Common myeloid progenitor, CD34-positive (primary cell): ENCODE measurements at regions not wholly inside any gene's neighbourhood (a gene's known extent, or its start where the extent isn't known, plus 50 kb on each side); places are given as distances from the start of the nearest gene placed in this dataset.
"Not testable (repeated sequence)": the region's sequence is repeated elsewhere in the genome, so short reads cannot be mapped to it uniquely, and the experiment has no call there.

Experiments used
- CTCF ChIA-PET: fragments of 350-600 bp; sonication (Branson Sonifier 250); formaldehyde crosslinking; loops from one replicate; lab custom pipeline; 2021; ENCODE audit warnings: antibody characterized with exemption; lab: Charles Lee
- POLR2A ChIA-PET: fragments of 350-600 bp; sonication (Branson Sonifier 250); formaldehyde crosslinking; loops from one replicate; lab custom pipeline; 2021; ENCODE audit warnings: antibody characterized with exemption; lab: Charles Lee
- DNase-seq, 3 donors: peaks; one replicate each; pipeline versions ENCODE4 v3.0.0 to v3.0.0-alpha.2; 2013
- H3K27ac ChIP-seq, 2 experiments: 1 replicate in 1 of 2; 2 replicates in 1 of 2; pipeline ENCODE4 v1.7.0; 2013; ENCODE audit warnings: inconsistent platforms in 2 of 2, low read length in 2 of 2, mild to moderate bottlenecking in 2 of 2, low read depth in 1 of 2, moderate library complexity in 1 of 2; ENCODE audit not compliant: severe bottlenecking in 2 of 2, insufficient read depth in 1 of 2, poor library complexity in 1 of 2
- H3K27me3 ChIP-seq, 5 experiments: replicated peaks in 2 of 5; 1 replicate in 3 of 5; 2 replicates in 2 of 5; pipeline versions ENCODE4 v1.6.1 to v1.7.0; 2013; ENCODE audit warnings: low read length in 4 of 5, mild to moderate bottlenecking in 2 of 5, moderate library complexity in 2 of 5, inconsistent platforms in 1 of 5; ENCODE audit not compliant: insufficient read depth in 5 of 5, control insufficient read depth in 4 of 5
- H3K36me3 ChIP-seq, 4 experiments: 1 replicate in 2 of 4; 2 replicates in 2 of 4; pipeline versions ENCODE4 v1.6.1 to v1.7.0; 2013; ENCODE audit warnings: low read length in 3 of 4, control low read depth in 1 of 4, mild to moderate bottlenecking in 1 of 4; ENCODE audit not compliant: control insufficient read depth in 4 of 4, insufficient read depth in 4 of 4
- H3K4me1 ChIP-seq, 4 experiments: 1 replicate in 3 of 4; 2 replicates in 1 of 4; pipeline versions ENCODE4 v1.6.1 to v1.7.1; 2013; ENCODE audit warnings: low read length in 3 of 4, mild to moderate bottlenecking in 3 of 4, control low read depth in 1 of 4, inconsistent platforms in 1 of 4, moderate library complexity in 1 of 4; ENCODE audit not compliant: control insufficient read depth in 4 of 4, insufficient read depth in 4 of 4; ENCODE audit errors: control extremely low read depth in 1 of 4
- H3K4me3 ChIP-seq, 7 experiments: 1 replicate in 4 of 7; 2 replicates in 3 of 7; pipeline versions ENCODE4 v1.5.1 to v1.7.0; 2013; ENCODE audit warnings: mild to moderate bottlenecking in 7 of 7, low read length in 6 of 7, moderate library complexity in 6 of 7, inconsistent platforms in 2 of 7, low read depth in 2 of 7, control low read depth in 1 of 7; ENCODE audit not compliant: insufficient read depth in 4 of 7, control insufficient read depth in 1 of 7; ENCODE audit errors: extremely low read depth in 1 of 7
- H3K9me3 ChIP-seq, 5 experiments: 1 replicate in 4 of 5; 2 replicates in 1 of 5; pipeline versions ENCODE4 v1.6.1 to v1.7.1; 2013; ENCODE audit warnings: low read length in 4 of 5, mild to moderate bottlenecking in 2 of 5, inconsistent platforms in 1 of 5, low read depth in 1 of 5, moderate library complexity in 1 of 5; ENCODE audit not compliant: control insufficient read depth in 4 of 5, insufficient read depth in 2 of 5; ENCODE audit errors: control extremely low read depth in 1 of 5
- WGBS: methylation state at CpG from one replicate; pipeline ENCODE4 v1.1.5; 2013; ENCODE audit not compliant: insufficient coverage; 5-methylcytosine and 5-hydroxymethylcytosine counted together

- H3K4me1 ChIP-seq, DNase-seq, H3K27ac ChIP-seq, H3K27me3 ChIP-seq, H3K4me3 ChIP-seq, H3K36me3 ChIP-seq, CTCF ChIA-PET, POLR2A ChIA-PET: not testable (repeated sequence)
- 100% methylated on average over 1 of the region's 2 CpGs for WGBS
- peaks cover 0 to 14% (median 1%) of the 10 kb centered on the region in 5 experiments for H3K9me3 ChIP-seq
Observed at GRCh38 chr1:65654526-65654925, 138.2 kb upstream of the PDE4B start.

GRCh38 chr1:65657609-65658008 is 135.1 kb upstream of the PDE4B start:
- DNase-seq, H3K27me3 ChIP-seq, H3K36me3 ChIP-seq, POLR2A ChIA-PET, CTCF ChIA-PET, H3K4me3 ChIP-seq, H3K27ac ChIP-seq, H3K4me1 ChIP-seq, H3K9me3 ChIP-seq: not testable (repeated sequence)
- no CpG with 5 or more reads among the region's 2 CpGs for WGBS

- DNase-seq, result peak in 1 of 3 donors; percentile 5
- no peak overlapping the region for H3K4me3 ChIP-seq
- no peaks in the 10 kb centered on the region for H3K27me3 ChIP-seq
- WGBS, result 60% methylated on average over 1 of the region's 4 CpGs
- H3K36me3 ChIP-seq, result no peaks in the 10 kb centered on the region
- ChIA-PET POLR2A (no interaction called here), CTCF (no interaction called here)
- no peaks in the 10 kb centered on the region for H3K4me1 ChIP-seq
- no peaks in the 10 kb centered on the region for H3K9me3 ChIP-seq
- H3K27ac ChIP-seq, result no peak overlapping the region
Observed at GRCh38 chr1:65658122-65658521, 134.6 kb upstream of the PDE4B start.

GRCh38 chr1:65668368-65668767 is 124.3 kb upstream of the PDE4B start:
- Histone ChIP-seq H3K27ac (no peak overlapping the region), H3K9me3 (peaks cover 0 to 17% (median 4%) of the 10 kb centered on the region in 5 experiments), H3K4me3 (no peak overlapping the region), H3K27me3 (no peaks in the 10 kb centered on the region), H3K36me3 (no peaks in the 10 kb centered on the region), H3K4me1 (no peaks in the 10 kb centered on the region)
- no peak for DNase-seq
- ChIA-PET CTCF (no interaction called here), POLR2A (no interaction called here)

- no peak overlapping the region for H3K4me3 ChIP-seq
- no CpG with 5 or more reads among the region's 3 CpGs for WGBS
- CTCF ChIA-PET, result no interaction called here
- no peak for DNase-seq
- H3K27ac ChIP-seq, result no peak overlapping the region
- no peaks in the 10 kb centered on the region for H3K4me1 ChIP-seq
- POLR2A ChIA-PET, result no interaction called here
- H3K27me3 ChIP-seq, result no peaks in the 10 kb centered on the region
- no peaks in the 10 kb centered on the region for H3K36me3 ChIP-seq
- peaks cover 0 to 17% (median 3%) of the 10 kb centered on the region in 5 experiments for H3K9me3 ChIP-seq
Observed at GRCh38 chr1:65670518-65670917, 122.2 kb upstream of the PDE4B start.

GRCh38 chr1:65674522-65674921 is 118.2 kb upstream of the PDE4B start:
- ChIA-PET POLR2A (no interaction called here), CTCF (no interaction called here)
- H3K27ac ChIP-seq, result no peak overlapping the region
- no peak for DNase-seq
- H3K4me3 ChIP-seq, result no peak overlapping the region
- H3K9me3 ChIP-seq, result peaks cover 0 to 3% (median 0%) of the 10 kb centered on the region in 5 experiments
- no peaks in the 10 kb centered on the region for H3K36me3 ChIP-seq
- H3K4me1 ChIP-seq, result no peaks in the 10 kb centered on the region
- no peaks in the 10 kb centered on the region for H3K27me3 ChIP-seq
- WGBS, result 100% methylated on average over 2 of the region's 2 CpGs

GRCh38 chr1:65679773-65680172 is 112.9 kb upstream of the PDE4B start:
- ChIA-PET CTCF (interaction anchor here (0.7 kb wide), 1 partner anchor 464 kb away, joined by 3 read pairs; no protein-coding TSS in a partner anchor), POLR2A (no interaction called here)
- 100% methylated on average over 2 of the region's 4 CpGs for WGBS

More at GRCh38 chr1:65679773-65680172, 112.9 kb upstream of the PDE4B start:
- Histone ChIP-seq H3K9me3 (no peaks in the 10 kb centered on the region), H3K36me3 (no peaks in the 10 kb centered on the region), H3K27ac (no peak overlapping the region), H3K4me1 (no peaks in the 10 kb centered on the region), H3K4me3 (no peak overlapping the region), H3K27me3 (no peaks in the 10 kb centered on the region)
- no peak for DNase-seq
